Mammary epithelial cell (primary cell): ENCODE measurements at regions not wholly inside any gene's neighbourhood (a gene's known extent, or its start where the extent isn't known, plus 50 kb on each side); places are given as distances from the start of the nearest gene placed in this dataset.

Experiments used
- CTCF ChIP-seq, 2 donors: IDR thresholded peaks in 1 of 2; conservative IDR thresholded peaks in 1 of 2; 2 replicates each; pipeline ENCODE4 v1.5.1; 2011 to 2012; ENCODE audit warnings: inconsistent platforms in 2 of 2, low read length in 2 of 2, mild to moderate bottlenecking in 2 of 2, control low read depth in 1 of 2, low read depth in 1 of 2; ENCODE audit not compliant: insufficient read depth in 1 of 2; ENCODE audit errors: extremely low read depth in 1 of 2
- EZH2 ChIP-seq: IDR thresholded peaks from 2 replicates; pipeline ENCODE4 v1.6.1; 2012; ENCODE audit warnings: low read length, inconsistent platforms, borderline replicate concordance

GRCh38 chr22:47586038-47586437 lies 823.6 kb downstream of the TBC1D22A start:
- TF ChIP-seq CTCF (conservative IDR thresholded peaks at IDR 0.05 in 1 of 2, IDR thresholded peaks at IDR 0.05 in 1 of 2; ENCODE audit: extremely low read depth in 1 of 2, insufficient read depth in 1 of 2, low read depth in 1 of 2, low read length in 2 of 2), result no peak
- no peak for TF ChIP-seq EZH2
